ENCODE measurements at regions not wholly inside any gene's neighbourhood (a gene's known extent, or its start where the extent isn't known, plus 50 kb on each side); places are given as distances from the start of the nearest gene placed in this dataset.
"Not testable (repeated sequence)": the region's sequence is repeated elsewhere in the genome, so short reads cannot be mapped to it uniquely, and the experiment has no call there.

DNA sequence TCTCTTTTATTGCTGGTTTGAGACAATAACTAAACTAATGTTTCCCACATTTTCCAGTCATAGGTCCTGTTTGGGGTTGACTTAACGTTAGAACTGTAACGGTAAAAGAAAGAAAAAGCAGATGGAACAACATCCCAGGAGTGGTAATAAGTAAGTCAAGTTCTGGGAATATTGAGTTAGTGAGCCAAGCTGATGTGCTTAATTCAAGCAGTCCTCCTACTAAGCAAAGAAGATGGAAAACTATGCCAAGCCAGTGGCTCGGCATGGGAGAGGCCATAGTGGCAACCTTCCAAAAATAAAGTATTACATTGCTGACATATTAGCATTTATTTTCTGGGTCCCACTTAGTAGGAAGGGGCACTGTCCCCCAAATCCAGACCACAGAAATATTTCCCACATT, 161.7 kb upstream of the CDH5 start:
- DNase-seq = no peak

DNA sequence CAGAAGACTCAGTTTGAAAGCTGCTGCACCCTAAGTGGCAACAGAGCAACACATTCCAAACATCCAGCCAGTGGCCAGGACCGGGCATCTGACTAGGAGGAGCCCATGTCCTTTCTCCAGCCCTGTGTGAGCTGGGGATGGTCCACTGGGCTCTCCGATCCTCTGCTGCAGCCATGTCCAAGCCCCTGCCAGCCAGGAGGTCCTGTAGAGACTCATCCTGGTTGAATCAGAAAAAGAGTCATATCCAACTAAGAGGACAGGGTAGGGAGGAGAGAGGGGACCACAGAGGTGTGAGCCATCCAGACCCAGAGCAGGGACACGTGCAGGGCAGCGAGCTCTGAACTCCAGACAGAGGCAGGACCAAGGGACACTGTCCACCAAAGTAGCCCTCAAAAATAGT, 163.0 kb upstream of the CDH5 start:
- no peak for DNase-seq

GRCh38 chr16:66199189-66199588, 167.3 kb upstream of the CDH5 start:
- no peak for DNase-seq

DNA sequence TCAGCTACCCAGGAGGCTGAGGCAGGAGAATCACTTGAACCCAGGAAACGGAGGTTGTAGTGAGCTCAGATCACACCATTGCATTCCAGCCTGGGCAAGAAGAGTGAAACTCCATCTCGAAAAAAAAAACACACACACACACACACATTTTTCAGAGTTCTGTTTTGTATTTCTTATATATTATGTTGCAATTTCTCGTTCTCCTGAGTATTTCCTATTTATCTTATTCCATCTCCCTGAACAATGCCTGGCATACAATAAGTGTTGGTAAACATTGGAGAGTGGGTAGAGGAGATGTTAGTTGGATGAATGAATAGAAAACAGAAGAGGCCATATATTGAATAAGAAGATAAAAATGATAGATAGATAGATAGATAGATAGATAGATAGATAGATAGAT, 167.8 kb upstream of the CDH5 start:
- no peak for DNase-seq

- DNase-seq = no peak
Observed at GRCh38 chr16:66197668-66198278, 168.7 kb upstream of the CDH5 start.

DNA sequence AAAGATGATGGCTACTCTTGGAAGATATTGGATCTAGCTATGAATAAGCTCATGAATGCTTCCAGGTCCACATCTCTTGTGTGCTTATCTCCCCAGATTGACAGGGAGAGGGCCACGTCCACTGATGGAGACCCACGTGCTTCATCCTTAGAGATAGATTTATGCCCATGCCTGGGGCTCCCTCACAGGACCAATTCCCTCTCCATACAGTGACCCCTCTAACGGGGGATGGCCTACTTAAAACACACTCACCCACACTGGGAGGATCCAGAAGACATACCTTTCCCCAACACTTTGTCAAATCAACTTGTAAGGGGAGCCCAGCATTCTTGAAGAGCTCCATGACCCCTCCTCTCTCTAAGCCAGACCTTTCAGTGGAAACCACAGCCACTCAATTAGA, 169.7 kb upstream of the CDH5 start:
- no peak for DNase-seq

DNA sequence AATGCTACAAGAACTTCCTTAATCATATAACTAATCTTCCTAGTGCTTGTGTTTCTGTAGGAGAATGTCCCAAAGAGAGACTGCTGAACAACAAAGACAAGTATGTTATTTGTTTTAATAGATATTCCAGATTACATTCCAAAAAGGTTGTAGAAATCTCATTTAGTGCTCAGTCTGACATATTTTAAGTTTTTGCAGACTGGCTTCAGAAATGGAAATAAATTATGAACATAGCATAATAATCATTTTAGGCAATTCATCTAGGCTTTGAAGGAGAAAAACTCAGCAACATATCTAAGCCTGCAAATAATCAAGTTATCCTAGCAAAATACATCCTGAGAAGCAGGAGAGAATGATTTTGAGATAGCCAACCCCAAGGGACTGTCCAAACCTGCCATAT, 171.6 kb upstream of the CDH5 start:
- DNase-seq = no peak

- DNase-seq = no peak
Observed at GRCh38 chr16:66193543-66194229, 172.8 kb upstream of the CDH5 start.

GRCh38 chr16:66190411-66190810, 176.1 kb upstream of the CDH5 start:
- no peak for DNase-seq

DNA sequence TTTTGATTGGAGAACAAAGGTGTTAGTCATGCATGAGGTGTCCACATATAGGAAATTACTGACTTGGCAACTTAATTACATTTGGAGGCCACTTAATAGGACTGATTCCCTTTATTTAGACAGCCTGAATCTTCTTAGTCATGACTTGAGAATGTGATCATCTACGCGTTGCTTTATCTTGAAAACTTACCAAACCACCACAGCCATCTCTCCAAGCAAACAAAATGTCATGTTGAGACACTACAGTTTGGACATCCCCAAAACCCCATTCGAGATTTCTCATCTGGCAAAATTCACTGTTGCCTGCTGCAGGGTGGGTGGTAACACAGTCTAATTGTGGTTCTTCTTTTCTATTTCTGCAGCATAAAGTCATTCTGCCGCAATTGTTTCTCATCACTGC, 176.5 kb upstream of the CDH5 start:
- DNase-seq = no peak

- no peak for DNase-seq
Observed at GRCh38 chr16:66188917-66189725, 177.4 kb upstream of the CDH5 start.

DNA sequence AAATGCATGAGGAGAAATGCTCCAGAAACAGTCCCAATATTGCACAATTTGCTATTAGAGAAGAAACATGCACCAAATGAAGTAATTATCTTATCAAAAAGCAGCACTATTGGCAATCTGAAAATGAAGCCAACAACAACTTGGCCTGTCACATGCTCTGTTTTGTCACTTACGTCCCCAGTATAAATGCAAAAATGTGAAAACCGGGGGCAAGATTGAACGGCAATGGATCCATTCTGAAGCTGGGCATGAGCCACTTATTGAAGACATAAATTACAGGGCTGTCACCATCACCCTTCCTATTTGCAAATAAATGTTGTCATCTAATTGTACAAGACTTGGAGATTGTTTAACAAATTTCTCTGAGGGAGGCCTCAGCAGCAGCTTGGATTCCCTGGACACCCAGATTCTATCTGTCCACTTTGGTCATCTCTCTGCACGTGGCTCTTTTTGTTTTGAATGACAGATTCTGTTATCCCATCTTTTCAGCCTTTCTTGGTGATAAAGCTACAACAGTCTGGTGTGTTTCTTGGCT, 180.2 kb upstream of the CDH5 start:
- no peak for DNase-seq

DNA sequence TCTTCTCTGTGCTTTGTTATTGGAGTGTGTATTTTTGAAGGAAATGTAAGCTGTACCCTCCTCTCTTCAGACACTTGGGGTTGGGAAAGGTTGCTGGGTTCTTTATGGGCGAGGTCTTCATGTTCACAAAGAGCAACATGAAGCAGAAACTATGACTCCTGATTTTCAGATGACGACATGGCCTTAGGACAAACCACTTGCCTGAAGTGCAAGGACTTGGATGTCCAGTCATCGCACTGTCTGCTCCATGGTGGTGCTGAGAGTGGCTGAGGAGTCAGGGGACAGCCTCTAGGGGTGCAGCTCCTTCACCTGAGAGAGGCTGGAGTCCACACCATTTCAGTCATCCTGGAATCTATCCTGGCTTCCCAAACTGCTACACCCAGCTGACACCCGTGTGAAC, 183.9 kb upstream of the CDH5 start:
- DNase-seq = no peak

DNA sequence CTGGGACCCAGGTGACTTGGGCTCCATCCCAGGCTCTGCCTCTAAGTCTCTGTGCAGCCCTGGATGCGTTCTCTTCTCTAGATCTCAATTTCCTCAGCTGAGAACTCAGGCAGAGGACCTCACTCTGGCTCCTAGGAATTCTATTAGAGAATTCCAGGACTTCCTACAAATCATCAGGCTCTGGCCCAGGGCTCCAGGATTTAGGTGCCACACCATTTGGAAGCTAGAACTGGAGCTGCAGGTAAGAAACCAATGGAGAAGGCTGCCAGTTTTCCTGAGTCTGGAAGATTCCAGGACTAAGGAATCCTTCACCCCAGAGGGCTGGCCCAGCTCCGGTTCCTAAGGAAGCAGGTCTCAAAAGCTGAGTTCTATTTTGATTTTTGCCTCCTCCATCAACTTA, 189.8 kb upstream of the CDH5 start:
- no peak for DNase-seq

DNA sequence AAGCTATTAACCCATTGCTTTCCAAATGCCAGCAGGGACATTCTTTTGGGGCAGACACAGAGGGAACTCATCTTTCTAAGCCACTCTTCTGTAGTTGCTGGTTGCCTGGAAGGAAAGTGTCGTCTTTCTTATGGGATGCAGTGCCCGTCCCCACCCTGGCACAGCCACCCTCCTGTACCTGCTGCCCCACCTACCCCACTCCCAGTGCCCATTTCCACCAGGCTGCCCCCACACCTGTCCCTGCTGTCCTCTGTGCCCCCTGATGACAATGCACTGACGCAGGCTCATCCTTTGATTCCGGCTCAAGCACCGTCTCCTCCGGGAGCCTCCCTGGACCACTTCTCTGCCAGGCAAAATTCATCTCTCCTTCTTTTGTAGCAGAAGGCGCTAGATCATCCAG, 190.4 kb upstream of the CDH5 start:
- no peak for DNase-seq

GRCh38 chr16:66175636-66176035, 190.9 kb upstream of the CDH5 start:
- DNase-seq = no peak

DNA sequence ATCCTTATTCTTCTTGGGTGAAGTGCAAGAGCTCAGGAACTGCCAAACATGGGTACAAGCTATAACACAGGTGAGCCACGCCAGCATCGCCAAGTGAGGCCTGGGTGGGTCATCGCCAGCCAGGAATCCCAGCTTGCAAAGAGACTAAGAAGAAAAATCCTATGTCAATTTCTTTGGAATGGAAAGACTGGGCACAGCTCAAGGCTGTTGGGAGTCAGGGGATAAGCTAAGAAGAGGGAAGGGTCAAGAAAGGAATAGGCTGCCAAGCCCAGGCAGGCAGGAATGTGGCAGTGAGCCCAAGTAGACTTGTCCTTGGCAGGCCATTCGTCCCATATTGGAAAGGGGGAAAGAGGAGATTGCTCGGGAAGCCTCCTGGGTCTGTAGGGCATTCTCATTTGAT, 191.4 kb upstream of the CDH5 start:
- DNase-seq = no peak

- not testable (repeated sequence) for DNase-seq
Observed at GRCh38 chr16:66173796-66174195, 192.7 kb upstream of the CDH5 start.

- not testable (repeated sequence) for DNase-seq
Observed at GRCh38 chr16:66173181-66173580, 193.3 kb upstream of the CDH5 start.

DNA sequence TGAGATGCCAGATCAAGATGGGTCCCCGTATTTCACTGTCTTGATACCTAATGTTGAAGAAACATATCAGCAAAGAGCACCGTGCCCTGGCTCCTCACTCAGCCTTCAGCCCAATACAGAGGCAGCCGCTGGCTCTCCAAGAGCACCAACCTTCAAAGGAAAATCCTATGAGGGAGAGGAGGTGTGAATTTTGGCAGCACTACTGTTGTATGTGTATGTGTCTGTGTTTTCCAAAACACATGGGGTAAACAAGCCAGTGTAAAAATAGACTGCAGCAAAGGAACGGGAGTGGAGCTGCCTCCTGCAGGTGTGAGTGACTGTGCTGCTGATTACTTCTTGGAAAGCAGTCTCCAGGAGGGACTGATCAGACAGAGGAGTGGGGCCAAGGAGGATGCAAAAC, 194.0 kb upstream of the CDH5 start:
- DNase-seq = no peak

DNA sequence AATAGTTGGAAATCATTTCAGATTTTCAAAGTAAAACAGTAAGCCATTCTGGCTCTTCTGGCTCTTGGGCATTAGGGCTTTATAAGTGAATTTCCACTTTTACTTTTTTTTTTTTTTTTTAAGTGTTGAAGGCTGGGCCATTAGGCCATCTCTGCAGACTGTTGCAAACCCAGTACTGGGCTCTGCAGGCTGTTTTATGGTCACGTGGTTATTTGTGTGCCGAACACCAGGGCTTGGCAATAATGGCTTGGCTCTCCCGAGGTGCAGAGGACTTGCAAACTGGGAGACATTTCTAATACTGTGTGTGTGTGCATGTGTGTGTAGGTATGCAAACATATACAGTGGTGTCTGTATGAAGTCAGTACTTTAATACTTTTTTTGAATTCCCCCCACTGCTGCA, 194.9 kb upstream of the CDH5 start:
- no peak for DNase-seq

- no peak for DNase-seq
Observed at GRCh38 chr16:66170989-66171388, 195.5 kb upstream of the CDH5 start.

DNA sequence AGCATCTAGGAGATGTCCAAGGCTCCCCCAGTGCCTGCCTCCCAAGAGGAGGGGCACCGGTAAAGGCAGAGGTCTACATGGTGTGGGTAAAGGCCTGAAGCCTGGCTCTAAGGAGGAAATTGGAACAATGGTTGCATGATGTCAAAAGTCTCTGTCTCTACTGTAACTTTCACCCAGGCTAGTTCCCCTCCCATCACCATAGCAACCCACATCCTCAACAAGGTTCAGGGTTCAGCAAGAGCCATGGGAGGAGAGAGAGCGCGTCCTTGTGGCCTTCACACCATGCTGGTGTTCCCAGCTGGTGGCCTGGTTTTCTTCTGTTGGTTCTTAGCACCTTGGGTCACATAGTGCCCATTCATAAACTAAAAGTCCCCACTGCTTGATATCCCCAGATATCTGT, 196.7 kb upstream of the CDH5 start:
- DNase-seq = no peak

- no peak for DNase-seq
Observed at GRCh38 chr16:66168777-66169176, 197.7 kb upstream of the CDH5 start.

Measured in NCI-H526 (cell line).